ENCODE measurements at regions not wholly inside any gene's neighbourhood (a gene's known extent, or its start where the extent isn't known, plus 50 kb on each side); places are given as distances from the start of the nearest gene placed in this dataset.

DNA sequence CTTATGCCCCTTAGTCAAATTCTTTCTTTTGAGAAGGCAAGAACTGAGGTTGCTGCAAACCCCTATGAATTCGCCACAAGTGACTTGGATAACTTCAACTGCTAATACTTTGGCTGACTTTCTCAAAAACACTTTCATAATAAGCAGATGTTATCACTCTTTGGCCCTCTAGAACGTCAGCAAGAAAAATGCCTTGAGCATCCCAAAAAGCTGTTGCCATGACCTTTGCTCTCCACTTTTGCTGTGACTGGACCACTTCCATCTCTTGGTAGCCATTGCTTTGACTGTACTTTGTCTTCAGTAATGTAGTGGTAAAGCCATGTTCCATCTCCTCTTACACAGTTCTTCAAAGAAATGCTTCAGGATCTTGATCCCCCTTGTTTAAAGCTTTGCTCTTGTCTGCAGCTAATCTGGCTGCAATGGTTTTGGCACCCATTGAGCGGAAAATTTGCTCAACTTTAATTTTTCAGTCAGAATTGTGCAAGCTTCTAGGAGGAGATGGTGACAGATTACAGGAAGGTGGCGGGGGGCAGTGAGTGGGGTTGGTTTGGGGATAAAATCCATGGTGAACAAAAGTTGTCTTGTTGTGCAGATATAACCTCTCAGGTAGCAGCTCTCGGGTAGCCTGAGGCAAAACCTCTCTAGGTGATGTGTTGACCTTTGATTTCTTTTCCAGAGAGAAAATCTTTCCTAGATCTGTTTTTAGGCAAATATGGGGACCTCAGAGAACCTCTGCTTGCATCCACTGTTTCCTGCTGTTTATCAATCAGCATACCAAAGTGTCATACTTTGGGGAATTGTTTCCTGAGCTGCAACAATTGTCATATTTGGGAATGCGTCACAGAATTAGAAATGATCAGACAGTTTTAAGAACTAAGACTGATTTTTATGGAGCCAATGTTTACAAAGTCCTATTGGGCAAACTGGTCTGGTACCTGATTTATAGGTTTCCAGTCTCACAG, 83.6 kb downstream of the CCR1 start:
- TF ChIP-seq TAF1 (IDR thresholded peaks at IDR 0.05; ENCODE audit: low read depth, low read length), result no peak
- TF ChIP-seq POLR2A (IDR thresholded peaks at IDR 0.05; ENCODE audit: low read depth, low read length), result no peak
- TF ChIP-seq POLR2AphosphoS5 (IDR thresholded peaks at IDR 0.05; ENCODE audit: low read depth, low read length), result no peak
- TF ChIP-seq SPI1 (IDR thresholded peaks at IDR 0.05; ENCODE audit: low read depth, low read length), result no peak

Data from GM12891 (cell line).